ENCODE measurements at regions not wholly inside any gene's neighbourhood (a gene's known extent, or its start where the extent isn't known, plus 50 kb on each side); places are given as distances from the start of the nearest gene placed in this dataset.

DNA sequence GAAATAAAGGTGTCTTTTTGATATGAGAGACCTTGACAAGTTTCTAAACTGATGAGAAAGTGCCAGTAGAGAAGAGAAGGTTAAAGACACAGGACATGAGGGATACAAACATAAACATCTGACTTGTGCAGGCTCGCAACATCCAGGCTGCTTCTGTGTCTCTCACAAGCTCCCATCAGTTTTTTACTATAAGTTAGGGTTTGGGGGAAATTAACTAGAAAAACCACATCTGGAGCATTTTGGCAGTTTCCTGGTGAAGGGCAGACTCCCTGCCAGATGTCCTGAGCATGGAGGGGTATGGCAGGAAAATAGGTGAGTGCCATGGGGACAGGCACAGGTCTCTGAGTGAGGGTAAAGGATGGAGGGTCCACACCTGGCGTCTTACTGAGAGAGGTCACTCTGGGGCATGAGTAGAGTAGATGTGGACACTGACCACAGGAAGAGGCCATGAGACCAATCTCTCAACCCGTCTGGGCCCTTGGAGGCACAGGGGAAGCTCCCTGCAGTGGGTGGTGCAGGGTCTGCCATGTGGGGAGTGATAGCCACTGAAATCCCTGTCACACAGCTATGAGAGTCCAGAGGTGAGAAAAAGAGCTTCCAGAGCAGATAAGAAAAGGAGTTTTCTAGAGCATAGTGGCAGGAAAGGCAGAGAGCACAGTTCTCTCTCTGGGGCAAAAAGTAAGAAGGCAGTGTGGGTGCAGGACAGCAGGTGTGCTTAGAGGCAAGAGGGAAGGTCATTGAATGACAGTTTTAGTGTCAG, 193.3 kb upstream of the SYNDIG1 start:
- Histone ChIP-seq H3K9me1 (ENCODE audit: control insufficient read depth, insufficient read depth, low read length) (no peaks in the 10 kb centered on the region), H3K4me1 (replicated peaks in 1 of 2; ENCODE audit: control insufficient read depth in 2 of 2, insufficient read depth in 2 of 2, low read length in 2 of 2) (no peaks in the 10 kb centered on the region), H3K79me2 (ENCODE audit: control insufficient read depth, insufficient read depth, low read length) (no peaks in the 10 kb centered on the region), H3K27me3 (ENCODE audit: control insufficient read depth in 2 of 2, insufficient read depth in 2 of 2, low read length in 2 of 2) (no peaks in the 10 kb centered on the region), H4K20me1 (replicated peaks; ENCODE audit: control insufficient read depth, insufficient read depth, low read length) (no peaks in the 10 kb centered on the region), H3K27ac (ENCODE audit: extremely low read depth, low read depth, low read length) (no peak overlapping the region), H3K4me3 (no peak overlapping the region), H3K9ac (ENCODE audit: insufficient read depth in 1 of 2, low read depth in 2 of 2, low read length in 2 of 2) (no peak overlapping the region), H3K4me2 (ENCODE audit: insufficient read depth, low read length) (no peak overlapping the region), H3K9me3 (replicated peaks; ENCODE audit: control insufficient read depth, insufficient read depth, low read depth, low read length) (no peaks in the 10 kb centered on the region), H2AFZ (ENCODE audit: low read depth, low read length) (no peak overlapping the region), H3K36me3 (ENCODE audit: control insufficient read depth, insufficient read depth, low read length) (no peaks in the 10 kb centered on the region)
- no TSS peak for BruUV-seq (replicated peaks)
- POLR2A ChIA-PET, result no interaction called here
- in situ Hi-C loops (cut with MboI), result no loop called here
- 0% methylated on average over 2 of the region's 3 CpGs for WGBS (ENCODE audit: insufficient coverage, low coverage, missing lambda C conversion rate)
- no peak for DNase-seq (ENCODE audit: extremely low read depth in 1 of 4, low spot score in 3 of 4)
- no peak for ATAC-seq
- no peak for FAIRE-seq
- intact Hi-C loops (cut with micrococcal nuclease), result no loop called here
- CTCF ChIA-PET (ENCODE audit: low intra/inter-chr PET ratio), result no interaction called here
- TF ChIP-seq KDM4B (IDR thresholded peaks at IDR 0.05; ENCODE audit: borderline replicate concordance in 2 of 2, low read depth in 1 of 2) (no peak), HSF4 (CRISPR knock-in tag; IDR thresholded peaks at IDR 0.05; ENCODE audit: borderline replicate concordance) (no peak), GTF2E2 (tag; IDR thresholded peaks at IDR 0.05) (no peak), ZNF239 (CRISPR knock-in tag; IDR thresholded peaks at IDR 0.05) (no peak)
- TF ChIP-seq, protein P1, sequence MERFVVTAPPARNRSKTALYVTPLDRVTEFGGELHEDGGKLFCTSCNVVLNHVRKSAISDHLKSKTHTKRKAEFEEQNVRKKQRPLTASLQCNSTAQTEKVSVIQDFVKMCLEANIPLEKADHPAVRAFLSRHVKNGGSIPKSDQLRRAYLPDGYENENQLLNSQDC (CRISPR knock-in tag; IDR thresholded peaks at IDR 0.05), result no peak
- TF ChIP-seq, protein P2, sequence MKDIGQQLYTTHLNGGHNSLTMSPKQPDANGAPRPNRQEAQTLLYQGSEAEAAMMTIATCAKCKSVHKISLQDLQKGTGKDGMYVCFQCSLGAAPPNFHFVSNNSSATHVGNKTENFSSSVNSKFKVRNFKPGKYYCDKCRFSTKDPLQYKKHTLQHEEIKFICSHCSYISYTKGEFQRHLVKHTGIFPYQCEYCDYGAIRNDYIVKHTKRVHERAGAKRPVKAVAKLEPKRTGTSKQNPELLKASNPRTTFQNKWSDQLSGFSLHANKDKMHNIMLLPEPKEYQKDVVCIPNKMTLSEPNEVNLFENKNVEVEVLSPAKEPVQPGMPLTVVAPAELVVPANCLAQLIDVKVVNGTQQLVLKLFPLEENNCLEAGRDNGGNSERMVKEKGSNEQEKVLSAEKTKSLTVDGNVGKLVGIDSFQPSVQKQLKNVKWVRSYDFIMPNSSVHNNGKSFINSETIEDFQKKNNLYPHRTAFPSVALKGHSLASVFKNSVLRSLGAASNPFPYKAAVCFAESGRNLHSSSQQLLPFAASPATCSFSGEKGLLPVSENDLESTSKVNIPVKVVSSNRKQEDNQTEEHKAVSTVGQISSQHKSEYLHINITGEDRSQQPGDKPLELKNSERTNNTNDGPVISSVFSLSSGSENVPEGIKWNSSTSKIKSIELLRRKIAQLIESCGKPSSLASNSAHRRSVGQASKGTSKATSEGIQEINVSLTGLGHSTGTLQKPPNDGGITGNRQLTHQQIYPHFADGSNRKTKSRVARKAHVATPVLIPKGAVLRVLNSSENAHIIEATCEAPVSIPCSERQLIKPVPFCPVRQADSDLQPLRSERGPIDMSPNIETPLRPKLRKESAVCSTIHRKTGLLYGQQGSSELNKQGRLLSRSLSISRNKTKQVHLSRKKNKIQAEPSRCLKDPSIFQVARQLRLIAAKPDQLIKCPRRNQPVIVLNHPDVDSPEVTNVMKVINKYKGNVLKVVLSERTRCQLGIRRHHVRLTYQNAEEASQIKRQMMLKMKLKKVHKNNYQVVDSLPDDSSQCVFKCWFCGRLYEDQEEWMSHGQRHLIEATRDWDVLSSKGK (CRISPR knock-in tag; IDR thresholded peaks at IDR 0.05), result no peak
- TF ChIP-seq, protein P3, sequence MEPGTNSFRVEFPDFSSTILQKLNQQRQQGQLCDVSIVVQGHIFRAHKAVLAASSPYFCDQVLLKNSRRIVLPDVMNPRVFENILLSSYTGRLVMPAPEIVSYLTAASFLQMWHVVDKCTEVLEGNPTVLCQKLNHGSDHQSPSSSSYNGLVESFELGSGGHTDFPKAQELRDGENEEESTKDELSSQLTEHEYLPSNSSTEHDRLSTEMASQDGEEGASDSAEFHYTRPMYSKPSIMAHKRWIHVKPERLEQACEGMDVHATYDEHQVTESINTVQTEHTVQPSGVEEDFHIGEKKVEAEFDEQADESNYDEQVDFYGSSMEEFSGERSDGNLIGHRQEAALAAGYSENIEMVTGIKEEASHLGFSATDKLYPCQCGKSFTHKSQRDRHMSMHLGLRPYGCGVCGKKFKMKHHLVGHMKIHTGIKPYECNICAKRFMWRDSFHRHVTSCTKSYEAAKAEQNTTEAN (CRISPR knock-in tag; IDR thresholded peaks at IDR 0.05), result no peak
- TF ChIP-seq, protein P4, sequence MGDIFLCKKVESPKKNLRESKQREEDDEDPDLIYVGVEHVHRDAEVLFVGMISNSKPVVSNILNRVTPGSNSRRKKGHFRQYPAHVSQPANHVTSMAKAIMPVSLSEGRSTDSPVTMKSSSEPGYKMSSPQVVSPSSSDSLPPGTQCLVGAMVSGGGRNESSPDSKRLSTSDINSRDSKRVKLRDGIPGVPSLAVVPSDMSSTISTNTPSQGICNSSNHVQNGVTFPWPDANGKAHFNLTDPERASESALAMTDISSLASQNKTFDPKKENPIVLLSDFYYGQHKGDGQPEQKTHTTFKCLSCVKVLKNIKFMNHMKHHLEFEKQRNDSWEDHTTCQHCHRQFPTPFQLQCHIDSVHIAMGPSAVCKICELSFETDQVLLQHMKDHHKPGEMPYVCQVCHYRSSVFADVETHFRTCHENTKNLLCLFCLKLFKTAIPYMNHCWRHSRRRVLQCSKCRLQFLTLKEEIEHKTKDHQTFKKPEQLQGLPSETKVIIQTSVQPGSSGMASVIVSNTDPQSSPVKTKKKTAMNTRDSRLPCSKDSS (IDR thresholded peaks at IDR 0.05; ENCODE audit: low read depth, partially characterized antibody), result no peak
- TF ChIP-seq, protein P5, sequence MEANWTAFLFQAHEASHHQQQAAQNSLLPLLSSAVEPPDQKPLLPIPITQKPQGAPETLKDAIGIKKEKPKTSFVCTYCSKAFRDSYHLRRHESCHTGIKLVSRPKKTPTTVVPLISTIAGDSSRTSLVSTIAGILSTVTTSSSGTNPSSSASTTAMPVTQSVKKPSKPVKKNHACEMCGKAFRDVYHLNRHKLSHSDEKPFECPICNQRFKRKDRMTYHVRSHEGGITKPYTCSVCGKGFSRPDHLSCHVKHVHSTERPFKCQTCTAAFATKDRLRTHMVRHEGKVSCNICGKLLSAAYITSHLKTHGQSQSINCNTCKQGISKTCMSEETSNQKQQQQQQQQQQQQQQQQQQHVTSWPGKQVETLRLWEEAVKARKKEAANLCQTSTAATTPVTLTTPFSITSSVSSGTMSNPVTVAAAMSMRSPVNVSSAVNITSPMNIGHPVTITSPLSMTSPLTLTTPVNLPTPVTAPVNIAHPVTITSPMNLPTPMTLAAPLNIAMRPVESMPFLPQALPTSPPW (CRISPR knock-in tag; IDR thresholded peaks at IDR 0.05), result no peak
- TF ChIP-seq, protein P6, sequence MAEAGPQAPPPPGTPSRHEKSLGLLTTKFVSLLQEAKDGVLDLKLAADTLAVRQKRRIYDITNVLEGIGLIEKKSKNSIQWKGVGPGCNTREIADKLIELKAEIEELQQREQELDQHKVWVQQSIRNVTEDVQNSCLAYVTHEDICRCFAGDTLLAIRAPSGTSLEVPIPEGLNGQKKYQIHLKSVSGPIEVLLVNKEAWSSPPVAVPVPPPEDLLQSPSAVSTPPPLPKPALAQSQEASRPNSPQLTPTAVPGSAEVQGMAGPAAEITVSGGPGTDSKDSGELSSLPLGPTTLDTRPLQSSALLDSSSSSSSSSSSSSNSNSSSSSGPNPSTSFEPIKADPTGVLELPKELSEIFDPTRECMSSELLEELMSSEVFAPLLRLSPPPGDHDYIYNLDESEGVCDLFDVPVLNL (CRISPR knock-in tag; IDR thresholded peaks at IDR 0.05; ENCODE audit: low read depth), result no peak

Data from K562 (cell line).